KMS-11 (cell line): ENCODE measurements at regions not wholly inside any gene's neighbourhood (a gene's known extent, or its start where the extent isn't known, plus 50 kb on each side); places are given as distances from the start of the nearest gene placed in this dataset.
"Not testable (repeated sequence)": the region's sequence is repeated elsewhere in the genome, so short reads cannot be mapped to it uniquely, and the experiment has no call there.

ENCODE experiments used
- H2AFZ ChIP-seq: fragments of 200-600 bp; sonication (generic); 2 replicates; pipeline ENCODE4 v1.6.1; 2016; ENCODE audit warnings: antibody characterized with exemption, mixed run types, low read depth
- H3K27ac ChIP-seq: fragments of 200-600 bp; sonication (generic); 2 replicates; pipeline ENCODE4 v1.6.1; 2016; ENCODE audit warnings: mild to moderate bottlenecking, mixed run types
- H3K27me3 ChIP-seq: fragments of 200-600 bp; sonication (generic); 2 replicates; pipeline ENCODE4 v1.6.1; 2017; ENCODE audit warnings: mild to moderate bottlenecking, low read depth, mixed run types, moderate library complexity; ENCODE audit not compliant: insufficient read depth
- H3K36me3 ChIP-seq: fragments of 200-600 bp; sonication (generic); 2 replicates; pipeline ENCODE4 v1.6.1; 2017; ENCODE audit warnings: mild to moderate bottlenecking, mixed run types; ENCODE audit not compliant: insufficient read depth
- H3K4me1 ChIP-seq: fragments of 200-600 bp; sonication (generic); 2 replicates; pipeline ENCODE4 v1.6.1; 2016; ENCODE audit warnings: mild to moderate bottlenecking, low read depth, mixed run types; ENCODE audit not compliant: poor library complexity, severe bottlenecking
- H3K4me2 ChIP-seq: fragments of 200-600 bp; sonication (generic); 2 replicates; pipeline ENCODE4 v1.7.0; 2016; ENCODE audit warnings: mild to moderate bottlenecking, mixed run types
- H3K4me3 ChIP-seq: fragments of 200-600 bp; sonication (generic); IDR thresholded peaks from 2 replicates; pipeline ENCODE4 v1.6.1; 2017; ENCODE audit warnings: low read depth, low read length, mixed read lengths; ENCODE audit not compliant: insufficient read depth
- H3K79me2 ChIP-seq: fragments of 200-600 bp; sonication (generic); 2 replicates; pipeline ENCODE4 v1.6.1; 2016; ENCODE audit warnings: low read depth, mixed run types; ENCODE audit not compliant: insufficient read depth
- H3K9ac ChIP-seq: fragments of 200-600 bp; sonication (generic); 2 replicates; pipeline ENCODE4 v1.6.1; 2016; ENCODE audit warnings: mild to moderate bottlenecking, mixed run types
- H4K20me1 ChIP-seq: fragments of 200-600 bp; sonication (generic); 2 replicates; pipeline ENCODE4 v1.6.1; 2016; ENCODE audit warnings: mild to moderate bottlenecking, mixed run types; ENCODE audit not compliant: insufficient read depth
- TF ChIP-seq, protein P1 (sequence below): fragments of 200-600 bp; sonication (generic); conservative IDR thresholded peaks from 2 replicates; pipeline ENCODE4 v1.6.1; 2017; ENCODE audit warnings: low read depth, mild to moderate bottlenecking, antibody characterized with exemption, low read length, moderate library complexity, mixed read lengths

- TF ChIP-seq, protein P1, sequence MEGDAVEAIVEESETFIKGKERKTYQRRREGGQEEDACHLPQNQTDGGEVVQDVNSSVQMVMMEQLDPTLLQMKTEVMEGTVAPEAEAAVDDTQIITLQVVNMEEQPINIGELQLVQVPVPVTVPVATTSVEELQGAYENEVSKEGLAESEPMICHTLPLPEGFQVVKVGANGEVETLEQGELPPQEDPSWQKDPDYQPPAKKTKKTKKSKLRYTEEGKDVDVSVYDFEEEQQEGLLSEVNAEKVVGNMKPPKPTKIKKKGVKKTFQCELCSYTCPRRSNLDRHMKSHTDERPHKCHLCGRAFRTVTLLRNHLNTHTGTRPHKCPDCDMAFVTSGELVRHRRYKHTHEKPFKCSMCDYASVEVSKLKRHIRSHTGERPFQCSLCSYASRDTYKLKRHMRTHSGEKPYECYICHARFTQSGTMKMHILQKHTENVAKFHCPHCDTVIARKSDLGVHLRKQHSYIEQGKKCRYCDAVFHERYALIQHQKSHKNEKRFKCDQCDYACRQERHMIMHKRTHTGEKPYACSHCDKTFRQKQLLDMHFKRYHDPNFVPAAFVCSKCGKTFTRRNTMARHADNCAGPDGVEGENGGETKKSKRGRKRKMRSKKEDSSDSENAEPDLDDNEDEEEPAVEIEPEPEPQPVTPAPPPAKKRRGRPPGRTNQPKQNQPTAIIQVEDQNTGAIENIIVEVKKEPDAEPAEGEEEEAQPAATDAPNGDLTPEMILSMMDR: no peak
- Histone ChIP-seq H3K27me3 (no peaks in the 10 kb centered on the region), H3K27ac (no peak overlapping the region), H3K79me2 (no peaks in the 10 kb centered on the region), H2AFZ (no peak overlapping the region), H3K9ac (no peak overlapping the region), H3K36me3 (no peaks in the 10 kb centered on the region), H3K4me2 (no peak overlapping the region), H3K4me1 (peaks cover 26% of the 10 kb centered on the region), H4K20me1 (no peaks in the 10 kb centered on the region), H3K4me3 (no peak overlapping the region)
Observed at GRCh38 chrX:138058931-138059330, 493.0 kb downstream of the ZIC3 start.

DNA sequence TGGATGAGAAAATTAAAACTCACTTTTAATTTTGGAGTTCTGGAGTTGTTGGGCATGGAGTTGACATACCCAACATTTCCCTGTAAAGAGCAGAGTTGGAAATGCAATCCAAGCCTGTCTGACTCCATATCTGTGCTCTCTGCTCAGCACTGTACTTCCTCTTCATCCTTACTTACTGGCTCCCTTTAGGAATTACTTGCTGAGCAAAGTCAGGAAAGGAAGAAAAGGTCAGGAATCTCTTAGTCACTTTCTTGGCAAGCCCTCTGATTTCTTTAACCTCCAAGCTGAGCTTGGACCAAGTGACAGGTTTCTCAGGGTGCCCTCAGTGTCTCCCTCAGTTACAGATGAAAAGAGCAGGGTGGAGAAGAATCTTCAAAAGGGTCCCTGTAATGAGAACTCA, 501.5 kb downstream of the ZIC3 start:
- peaks cover 10% of the 10 kb centered on the region for H3K4me1 ChIP-seq
- H3K36me3 ChIP-seq: no peaks in the 10 kb centered on the region
- H4K20me1 ChIP-seq: no peaks in the 10 kb centered on the region
- H2AFZ ChIP-seq: no peak overlapping the region
- no peaks in the 10 kb centered on the region for H3K79me2 ChIP-seq
- H3K27ac ChIP-seq: no peak overlapping the region
- TF ChIP-seq, protein P1: no peak
- no peak overlapping the region for H3K4me3 ChIP-seq
- H3K4me2 ChIP-seq: no peak overlapping the region
- no peaks in the 10 kb centered on the region for H3K27me3 ChIP-seq
- H3K9ac ChIP-seq: no peak overlapping the region

- Histone ChIP-seq H3K9ac (no peak overlapping the region), H3K4me3 (no peak overlapping the region), H3K27ac (no peak overlapping the region), H3K4me2 (no peak overlapping the region), H3K4me1 (no peaks in the 10 kb centered on the region), H3K27me3 (no peaks in the 10 kb centered on the region), H3K36me3 (no peaks in the 10 kb centered on the region), H4K20me1 (no peaks in the 10 kb centered on the region), H2AFZ (no peak overlapping the region), H3K79me2 (no peaks in the 10 kb centered on the region)
- TF ChIP-seq, protein P1: no peak
Observed at GRCh38 chrX:138073626-138074025, 507.7 kb downstream of the ZIC3 start.

GRCh38 chrX:138082251-138082650, 516.3 kb downstream of the ZIC3 start:
- H3K79me2 ChIP-seq: no peaks in the 10 kb centered on the region
- TF ChIP-seq, protein P1: no peak
- H3K36me3 ChIP-seq: no peaks in the 10 kb centered on the region
- H3K27ac ChIP-seq: no peak overlapping the region
- H3K4me1 ChIP-seq: no peaks in the 10 kb centered on the region
- no peak overlapping the region for H2AFZ ChIP-seq
- no peak overlapping the region for H3K4me3 ChIP-seq
- no peaks in the 10 kb centered on the region for H4K20me1 ChIP-seq
- no peak overlapping the region for H3K4me2 ChIP-seq
- no peak overlapping the region for H3K9ac ChIP-seq
- H3K27me3 ChIP-seq: no peaks in the 10 kb centered on the region

DNA sequence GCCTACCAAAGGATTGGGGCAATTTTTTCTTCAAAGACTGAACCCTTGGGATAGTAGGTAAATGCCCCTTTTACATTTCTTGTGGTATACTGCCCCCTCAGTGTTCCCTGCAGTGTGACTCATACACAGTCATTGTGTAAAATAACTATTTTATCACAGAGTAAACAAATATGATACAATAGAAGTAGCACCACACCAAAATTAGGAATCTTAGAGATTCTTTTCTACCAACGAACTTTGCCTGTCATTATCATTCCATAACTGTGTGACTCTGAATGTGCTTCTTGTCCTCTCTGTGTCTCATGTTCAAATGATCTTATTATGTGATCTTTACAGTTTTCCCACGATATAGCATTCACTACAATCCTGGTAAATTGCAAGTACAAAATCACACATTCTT, 517.0 kb downstream of the ZIC3 start:
- H3K79me2 ChIP-seq: no peaks in the 10 kb centered on the region
- H4K20me1 ChIP-seq: no peaks in the 10 kb centered on the region
- no peaks in the 10 kb centered on the region for H3K36me3 ChIP-seq
- no peak overlapping the region for H3K27ac ChIP-seq
- no peaks in the 10 kb centered on the region for H3K27me3 ChIP-seq
- H2AFZ ChIP-seq: no peak overlapping the region
- TF ChIP-seq, protein P1: no peak
- H3K4me1 ChIP-seq: no peaks in the 10 kb centered on the region
- H3K4me3 ChIP-seq: no peak overlapping the region
- no peak overlapping the region for H3K4me2 ChIP-seq
- H3K9ac ChIP-seq: no peak overlapping the region

GRCh38 chrX:138110910-138111309, 545.0 kb downstream of the ZIC3 start:
- H4K20me1 ChIP-seq, H3K4me2 ChIP-seq, H2AFZ ChIP-seq, H3K4me3 ChIP-seq, H3K79me2 ChIP-seq, H3K36me3 ChIP-seq, H3K27me3 ChIP-seq, H3K27ac ChIP-seq, H3K9ac ChIP-seq, H3K4me1 ChIP-seq: not testable (repeated sequence)
